ENCODE measurements at regions not wholly inside any gene's neighbourhood (a gene's known extent, or its start where the extent isn't known, plus 50 kb on each side); places are given as distances from the start of the nearest gene placed in this dataset.

- DNase-seq: peak; percentile 50
Observed at GRCh38 chr21:45592208-45592619, 50.0 kb upstream of the SLC19A1 start.

GRCh38 chr21:45592626-45593134, 50.4 kb upstream of the SLC19A1 start:
- no peak for DNase-seq

DNA sequence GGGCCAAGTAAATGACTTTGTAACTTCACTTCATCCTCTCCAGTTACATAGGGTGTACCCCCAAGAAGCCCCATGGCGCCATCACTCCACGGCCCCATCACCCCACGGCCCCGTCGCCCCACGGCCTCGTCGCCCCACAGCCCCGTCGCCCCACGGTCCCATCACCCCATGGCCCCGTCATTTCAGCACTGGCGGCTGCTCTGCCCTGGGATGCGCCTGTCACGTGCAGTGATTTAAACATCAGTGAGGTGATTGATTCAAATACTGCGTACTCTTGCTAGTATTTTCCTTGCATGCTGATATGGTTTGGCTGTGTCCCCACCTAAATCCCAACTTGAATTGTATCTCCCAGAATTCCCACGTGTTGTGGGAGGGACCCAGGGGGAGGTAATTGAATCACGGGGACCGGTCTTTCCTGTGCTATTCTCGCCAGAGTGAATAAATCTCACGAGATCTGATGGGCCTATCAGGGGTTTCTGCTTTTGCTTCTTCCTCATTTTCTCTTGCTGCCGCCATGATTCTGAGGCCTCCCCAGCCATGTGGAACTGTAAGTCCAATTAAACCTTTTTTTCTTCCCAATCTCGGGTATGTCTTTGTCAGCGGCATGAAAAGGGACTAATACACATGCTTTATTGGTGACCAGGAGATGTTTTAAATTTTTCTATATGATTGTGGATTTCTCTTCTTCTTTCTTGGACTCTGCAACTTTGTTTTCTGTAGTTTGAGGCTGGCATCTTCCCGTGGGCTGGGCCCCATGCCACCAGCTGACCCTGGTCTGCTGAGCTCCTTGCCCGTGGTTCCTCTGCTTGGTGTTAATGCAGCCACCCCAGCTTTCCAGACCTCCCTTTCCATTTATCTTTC, 50.1 kb upstream of the PCBP3 start:
- peak; percentile 47 for DNase-seq

Measured in hematopoietic multipotent progenitor cell treated with erythropoietin and hydrocortisone succinate and interleukin-3 and kit ligand, for 4 days (in vitro differentiated cells).